OCI-LY3 (cell line): ENCODE measurements at regions not wholly inside any gene's neighbourhood (a gene's known extent, or its start where the extent isn't known, plus 50 kb on each side); places are given as distances from the start of the nearest gene placed in this dataset.

Experiments
- CTCF ChIP-seq: fragments of 200-600, 300-600 bp; sonication (generic); IDR thresholded peaks from 2 replicates; pipeline ENCODE4 v1.5.1; 2014; ENCODE audit warnings: antibody characterized with exemption, low read length, low read depth
- EZH2phosphoT487 ChIP-seq: fragments of 200-600 bp; shearing (Covaris generic); IDR thresholded peaks from 2 replicates; pipeline ENCODE4 v1.6.1; 2018; ENCODE audit warnings: antibody characterized with exemption, mixed run types, low read depth

DNA sequence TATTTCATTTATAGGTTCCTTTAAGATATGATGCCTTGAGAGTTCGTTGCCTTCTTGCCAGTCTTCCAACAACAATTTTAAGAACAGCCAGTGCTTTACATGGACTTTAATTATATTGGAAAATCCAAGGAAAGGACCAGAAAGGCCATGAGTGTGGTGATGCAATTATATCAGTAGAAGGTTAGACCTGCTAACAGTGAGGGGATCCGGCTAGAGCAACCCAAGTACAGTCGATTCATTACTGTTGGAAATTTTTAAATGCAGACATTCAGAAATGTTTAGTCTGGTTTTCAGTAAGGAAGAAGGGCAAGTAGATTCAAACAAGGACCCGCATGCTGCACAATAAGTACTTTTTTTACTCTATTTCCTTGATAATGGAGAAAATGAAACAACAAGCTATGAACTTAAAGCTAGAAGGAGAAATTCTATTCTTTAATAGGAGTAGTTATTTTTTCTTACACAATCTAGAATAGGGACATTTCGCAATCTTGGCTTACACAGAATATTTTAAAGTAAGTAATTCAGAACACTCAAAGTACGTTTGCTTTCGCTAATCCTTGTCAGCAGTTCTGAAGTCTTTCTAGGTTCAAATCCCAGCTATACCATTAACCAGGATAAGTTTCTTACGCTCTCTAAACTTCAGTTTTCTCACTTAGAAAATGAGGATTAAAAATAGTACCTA is 405.5 kb downstream of the MEIS1 start:
- no peak for TF ChIP-seq CTCF
- TF ChIP-seq EZH2phosphoT487: no peak
